Suprapubic skin (tissue), 4 donors: ENCODE measurements at regions not wholly inside any gene's neighbourhood (a gene's known extent, or its start where the extent isn't known, plus 50 kb on each side); places are given as distances from the start of the nearest gene placed in this dataset.

Source experiments
- DNase-seq, 2 donors: peaks; one replicate each; pipeline ENCODE4 v3.0.0-alpha.2; 2019; ENCODE audit warnings: low spot score in 2 of 2
- H3K27ac ChIP-seq: fragments of 200-600 bp; sonication (generic); one replicate; pipeline ENCODE4 v1.5.1; 2019
- H3K27me3 ChIP-seq: fragments of 200-600 bp; sonication (generic); one replicate; pipeline ENCODE4 v1.5.1; 2019
- H3K36me3 ChIP-seq: fragments of 200-600 bp; sonication (generic); one replicate; pipeline ENCODE4 v1.5.1; 2019
- H3K4me1 ChIP-seq: fragments of 200-600 bp; sonication (generic); one replicate; pipeline ENCODE4 v1.5.1; 2019
- H3K4me3 ChIP-seq: fragments of 200-600 bp; sonication (generic); one replicate; pipeline ENCODE4 v1.5.1; 2019; ENCODE audit warnings: mild to moderate bottlenecking
- H3K9me3 ChIP-seq: fragments of 200-600 bp; sonication (generic); one replicate; pipeline ENCODE4 v1.5.1; 2019
- EP300 ChIP-seq: sonication (generic); formaldehyde crosslinking; IDR thresholded peaks from one replicate; pipeline ENCODE4 v1.6.1; 2017; ENCODE audit warnings: antibody characterized with exemption
- POLR2A ChIP-seq, 2 donors: fragments of 450-650 bp; IDR thresholded peaks; one replicate each; pipeline ENCODE4 v1.6.1; 2017; ENCODE audit warnings: antibody characterized with exemption in 2 of 2, mild to moderate bottlenecking in 2 of 2, moderate library complexity in 2 of 2
- POLR2AphosphoS5 ChIP-seq, 3 donors: sonication (generic); formaldehyde crosslinking; IDR thresholded peaks; one replicate each; pipeline ENCODE4 v1.6.1; 2017; ENCODE audit warnings: antibody characterized with exemption in 3 of 3
- WGBS: methylation state at CpG from one replicate; pipeline ENCODE4 v1.1.5; 2018; 5-methylcytosine and 5-hydroxymethylcytosine counted together
- TF ChIP-seq, protein P1 (sequence below), 2 donors: fragments of 200-600 bp in 1 of 2; fragments of 450-650 bp in 1 of 2; sonication (generic) in 1 of 2; IDR thresholded peaks; one replicate each; pipeline ENCODE4 v1.5.1; 2016 to 2019; ENCODE audit warnings: antibody characterized with exemption in 2 of 2, mild to moderate bottlenecking in 1 of 2, moderate library complexity in 1 of 2

DNA sequence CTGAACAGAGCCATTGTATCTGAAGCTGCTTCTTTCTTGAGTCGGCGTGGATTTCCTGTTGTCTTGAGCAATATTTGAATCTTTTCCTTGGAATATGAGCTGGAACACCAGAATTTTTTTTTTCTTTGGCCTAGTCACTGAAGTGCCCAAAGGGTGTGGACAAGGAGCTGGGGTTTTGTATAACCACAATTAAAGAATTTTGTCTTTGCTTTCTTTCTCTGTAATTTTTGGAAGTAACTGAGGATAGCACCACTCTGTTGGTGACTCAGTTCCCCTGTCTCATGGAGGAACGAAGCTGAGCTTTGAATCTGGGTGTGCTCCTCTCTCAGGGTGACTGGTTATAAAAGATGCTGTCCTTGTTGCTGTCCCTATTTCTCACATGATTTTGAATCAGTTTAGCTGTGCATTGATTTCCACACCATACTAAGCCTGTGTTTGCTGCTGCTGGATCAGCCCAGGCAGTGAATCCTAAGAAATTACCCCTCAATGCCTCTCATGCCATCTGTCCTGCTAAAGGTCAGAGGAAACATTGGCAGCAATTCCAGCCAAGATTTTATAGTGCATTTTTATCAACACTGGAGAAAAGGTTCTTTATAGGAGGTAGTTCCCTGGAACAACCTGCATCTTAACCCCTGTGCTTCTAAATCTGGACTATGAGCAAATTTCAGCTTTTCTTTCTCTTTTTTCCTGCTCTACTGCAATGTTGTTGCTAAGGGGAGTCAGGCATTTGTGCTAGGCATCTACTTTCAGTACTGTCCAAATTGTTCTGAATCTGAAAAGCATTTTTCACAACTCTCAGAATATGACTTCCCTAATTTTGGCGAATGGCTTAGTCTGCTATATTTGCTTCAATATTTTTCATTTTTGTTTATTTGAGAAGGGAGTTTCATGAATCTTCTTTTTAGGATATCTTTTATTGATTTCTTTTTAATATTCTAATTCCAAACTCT is 540.8 kb downstream of the SOX6 start:
- H3K9me3 ChIP-seq, result no peaks in the 10 kb centered on the region
- no peak for DNase-seq
- WGBS, result 55% methylated on average over 4 of the region's 4 CpGs
- peaks cover 45% of the 10 kb centered on the region for H3K4me1 ChIP-seq
- TF ChIP-seq POLR2AphosphoS5 (IDR thresholded peaks at IDR 0.05), result no peak
- no peaks in the 10 kb centered on the region for H3K36me3 ChIP-seq
- H3K27me3 ChIP-seq, result no peaks in the 10 kb centered on the region
- H3K4me3 ChIP-seq, result no peak overlapping the region
- H3K27ac ChIP-seq, result peak overlapping the region; percentile 64

DNA sequence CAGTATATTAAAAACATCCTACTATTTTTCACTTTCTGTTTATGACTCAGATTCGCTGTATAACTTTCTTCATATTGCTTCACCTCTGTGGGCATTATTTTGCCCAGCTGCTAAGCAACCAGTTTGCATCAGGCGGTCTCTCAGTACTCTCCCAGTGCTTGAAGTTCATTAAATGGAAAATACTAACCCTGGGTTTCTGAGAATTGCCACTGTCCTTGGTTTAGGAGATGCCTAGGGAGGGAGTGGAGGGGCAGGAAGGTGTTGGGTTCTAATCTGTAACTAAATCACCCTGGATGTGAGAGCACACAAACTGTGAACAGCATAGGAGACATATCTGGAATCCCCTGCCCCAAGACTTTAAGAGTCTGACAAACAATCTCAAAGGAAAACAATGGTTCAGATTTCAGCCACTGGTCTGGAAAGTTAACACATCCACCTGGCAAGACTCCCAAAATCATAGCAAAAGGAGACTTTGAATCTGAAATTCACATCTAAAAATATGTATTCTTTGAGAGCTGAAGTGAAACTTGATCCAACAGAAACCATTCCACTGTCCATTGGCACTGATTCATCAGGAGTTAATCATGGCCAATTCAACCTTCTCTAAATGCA is 540.0 kb downstream of the SOX6 start:
- WGBS, result 56% methylated on average over 2 of the region's 2 CpGs
- DNase-seq, result no peak
- no peak for TF ChIP-seq POLR2AphosphoS5 (IDR thresholded peaks at IDR 0.05)
- TF ChIP-seq, protein P1, sequence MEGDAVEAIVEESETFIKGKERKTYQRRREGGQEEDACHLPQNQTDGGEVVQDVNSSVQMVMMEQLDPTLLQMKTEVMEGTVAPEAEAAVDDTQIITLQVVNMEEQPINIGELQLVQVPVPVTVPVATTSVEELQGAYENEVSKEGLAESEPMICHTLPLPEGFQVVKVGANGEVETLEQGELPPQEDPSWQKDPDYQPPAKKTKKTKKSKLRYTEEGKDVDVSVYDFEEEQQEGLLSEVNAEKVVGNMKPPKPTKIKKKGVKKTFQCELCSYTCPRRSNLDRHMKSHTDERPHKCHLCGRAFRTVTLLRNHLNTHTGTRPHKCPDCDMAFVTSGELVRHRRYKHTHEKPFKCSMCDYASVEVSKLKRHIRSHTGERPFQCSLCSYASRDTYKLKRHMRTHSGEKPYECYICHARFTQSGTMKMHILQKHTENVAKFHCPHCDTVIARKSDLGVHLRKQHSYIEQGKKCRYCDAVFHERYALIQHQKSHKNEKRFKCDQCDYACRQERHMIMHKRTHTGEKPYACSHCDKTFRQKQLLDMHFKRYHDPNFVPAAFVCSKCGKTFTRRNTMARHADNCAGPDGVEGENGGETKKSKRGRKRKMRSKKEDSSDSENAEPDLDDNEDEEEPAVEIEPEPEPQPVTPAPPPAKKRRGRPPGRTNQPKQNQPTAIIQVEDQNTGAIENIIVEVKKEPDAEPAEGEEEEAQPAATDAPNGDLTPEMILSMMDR (IDR thresholded peaks at IDR 0.05), result no peak
- no peak for TF ChIP-seq POLR2A (IDR thresholded peaks at IDR 0.05)
- no peak for TF ChIP-seq EP300
- Histone ChIP-seq H3K9me3 (no peaks in the 10 kb centered on the region), H3K27ac (peak overlapping the region; percentile 64), H3K4me1 (peaks cover 45% of the 10 kb centered on the region), H3K36me3 (no peaks in the 10 kb centered on the region), H3K4me3 (no peak overlapping the region), H3K27me3 (no peaks in the 10 kb centered on the region)

DNA sequence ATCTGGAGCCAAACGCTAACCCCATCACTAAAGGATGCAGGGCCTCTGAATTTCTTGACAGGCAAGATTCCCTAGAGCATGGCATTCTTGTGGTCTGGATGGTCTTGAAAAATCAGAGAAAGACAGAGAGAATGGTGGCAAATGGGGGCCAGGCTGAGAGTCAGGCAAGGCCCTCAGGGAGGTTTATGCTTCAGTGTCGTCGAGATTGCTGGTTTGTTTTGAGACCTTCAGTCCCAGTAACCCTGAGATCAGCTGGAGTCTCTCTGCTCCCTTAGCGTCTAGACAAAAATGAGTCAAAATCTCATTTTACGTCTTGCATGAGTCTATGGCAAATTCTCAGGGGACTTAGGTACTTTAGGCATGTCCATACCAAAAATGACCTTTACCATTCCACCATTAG is 539.3 kb downstream of the SOX6 start:
- H3K27ac ChIP-seq, result no peak overlapping the region
- TF ChIP-seq EP300 (no peak), POLR2AphosphoS5 (IDR thresholded peaks at IDR 0.05) (no peak), POLR2A (IDR thresholded peaks at IDR 0.05) (no peak)
- TF ChIP-seq, protein P1 (IDR thresholded peaks at IDR 0.05), result no peak
- 99% methylated on average over 5 of the region's 5 CpGs for WGBS
- no peak for DNase-seq
- no peaks in the 10 kb centered on the region for H3K27me3 ChIP-seq
- H3K4me1 ChIP-seq, result peaks cover 45% of the 10 kb centered on the region
- no peaks in the 10 kb centered on the region for H3K36me3 ChIP-seq
- no peak overlapping the region for H3K4me3 ChIP-seq
- no peaks in the 10 kb centered on the region for H3K9me3 ChIP-seq

DNA sequence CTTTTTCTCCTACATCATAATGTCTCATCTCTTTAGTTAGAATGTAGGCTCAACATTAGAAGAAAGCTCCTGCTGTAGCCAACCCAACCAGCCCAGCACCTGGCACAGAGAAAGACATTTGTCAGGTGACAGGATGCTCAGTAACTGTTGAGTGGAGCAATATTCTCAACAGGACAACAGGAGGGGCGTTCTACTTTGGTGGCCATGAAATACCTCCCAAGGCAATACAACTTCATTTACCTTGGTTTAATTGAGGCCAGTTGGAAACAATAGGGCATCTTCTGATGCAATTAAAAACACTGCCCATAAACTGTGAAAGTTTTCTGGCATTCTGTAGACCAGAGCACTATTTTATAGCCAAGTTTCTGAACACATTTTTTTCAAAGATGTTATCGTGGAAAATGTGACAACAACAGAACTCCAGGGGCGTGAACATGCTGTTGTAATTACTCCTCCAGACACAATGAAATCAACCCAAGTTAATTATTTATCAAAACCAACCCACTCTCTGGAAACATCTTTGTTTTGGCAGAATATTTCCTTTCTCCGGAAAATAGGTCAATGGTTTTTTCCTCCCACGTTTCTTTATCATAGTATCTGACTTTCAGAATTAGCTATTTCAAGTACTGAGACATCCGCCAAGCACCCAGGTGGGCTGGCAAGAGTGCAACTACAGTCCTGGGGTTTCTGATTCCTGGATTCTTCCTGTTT is 538.1 kb downstream of the SOX6 start:
- Histone ChIP-seq H3K4me1 (peaks cover 45% of the 10 kb centered on the region), H3K9me3 (no peaks in the 10 kb centered on the region), H3K36me3 (no peaks in the 10 kb centered on the region), H3K27ac (no peak overlapping the region), H3K4me3 (no peak overlapping the region), H3K27me3 (no peaks in the 10 kb centered on the region)
- 34% methylated on average over 6 of the region's 6 CpGs for WGBS
- TF ChIP-seq POLR2AphosphoS5 (IDR thresholded peaks at IDR 0.05), result no peak
- no peak for TF ChIP-seq POLR2A (IDR thresholded peaks at IDR 0.05)
- no peak for TF ChIP-seq EP300
- TF ChIP-seq, protein P1 (IDR thresholded peaks at IDR 0.05), result no peak
- DNase-seq, result no peak

DNA sequence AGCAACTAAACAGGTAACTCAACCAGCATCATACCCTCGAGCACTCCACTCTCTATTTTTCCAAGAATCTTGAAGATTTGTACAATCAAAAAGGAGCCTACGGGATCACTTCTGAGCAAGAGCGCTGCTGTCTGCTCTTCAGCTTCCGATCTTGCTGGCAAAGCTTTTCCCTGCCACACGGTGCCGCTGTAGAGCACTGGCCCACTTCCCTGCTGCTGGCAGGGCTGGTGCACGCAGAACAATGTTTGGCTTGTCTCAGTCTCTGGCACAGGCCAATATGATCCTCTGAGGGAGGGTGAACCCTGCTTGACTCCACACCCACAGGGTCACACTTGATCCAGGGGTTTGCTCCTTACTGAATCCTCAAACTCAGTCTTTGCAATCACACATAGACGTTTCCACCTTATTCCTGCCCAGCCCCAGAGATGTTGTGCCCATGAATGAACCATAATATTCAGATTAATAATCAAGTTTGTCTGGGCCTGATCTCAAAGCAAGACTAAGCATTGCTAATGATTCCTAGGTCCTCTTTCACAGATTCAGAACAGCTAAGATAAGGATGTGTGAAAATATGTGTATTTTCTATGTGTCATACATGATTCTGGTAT is 536.6 kb downstream of the SOX6 start:
- H3K27me3 ChIP-seq, result peaks cover under 1% of the 10 kb centered on the region
- DNase-seq, result peak in 1 of 2 donors; percentile 66
- H3K4me3 ChIP-seq, result no peak overlapping the region
- H3K9me3 ChIP-seq, result no peaks in the 10 kb centered on the region
- no peaks in the 10 kb centered on the region for H3K36me3 ChIP-seq
- 34% methylated on average over 8 of the region's 8 CpGs for WGBS
- no peak for TF ChIP-seq EP300
- TF ChIP-seq POLR2AphosphoS5 (IDR thresholded peaks at IDR 0.05), result peak in 1 of 3 donors; percentile 43
- TF ChIP-seq, protein P1 (IDR thresholded peaks at IDR 0.05), result peak; percentile 30 to 89
- H3K4me1 ChIP-seq, result peaks cover 45% of the 10 kb centered on the region
- no peak overlapping the region for H3K27ac ChIP-seq
